LoVo (cell line): ENCODE measurements at regions not wholly inside any gene's neighbourhood (a gene's known extent, or its start where the extent isn't known, plus 50 kb on each side); places are given as distances from the start of the nearest gene placed in this dataset.

Experiments
- DNase-seq: peaks from one replicate; pipeline ENCODE4 v3.0.0-alpha.2; 2016; ENCODE audit warnings: low spot score

GRCh38 chr21:43348170-43348766 is 78.7 kb downstream of the SIK1 start:
- DNase-seq = no peak

GRCh38 chr21:43347461-43348169 is 79.3 kb downstream of the SIK1 start:
- no peak for DNase-seq

- DNase-seq = no peak
These were observed 80.4 kb downstream of the SIK1 start for GRCh38 chr21:43346551-43346950.

DNA sequence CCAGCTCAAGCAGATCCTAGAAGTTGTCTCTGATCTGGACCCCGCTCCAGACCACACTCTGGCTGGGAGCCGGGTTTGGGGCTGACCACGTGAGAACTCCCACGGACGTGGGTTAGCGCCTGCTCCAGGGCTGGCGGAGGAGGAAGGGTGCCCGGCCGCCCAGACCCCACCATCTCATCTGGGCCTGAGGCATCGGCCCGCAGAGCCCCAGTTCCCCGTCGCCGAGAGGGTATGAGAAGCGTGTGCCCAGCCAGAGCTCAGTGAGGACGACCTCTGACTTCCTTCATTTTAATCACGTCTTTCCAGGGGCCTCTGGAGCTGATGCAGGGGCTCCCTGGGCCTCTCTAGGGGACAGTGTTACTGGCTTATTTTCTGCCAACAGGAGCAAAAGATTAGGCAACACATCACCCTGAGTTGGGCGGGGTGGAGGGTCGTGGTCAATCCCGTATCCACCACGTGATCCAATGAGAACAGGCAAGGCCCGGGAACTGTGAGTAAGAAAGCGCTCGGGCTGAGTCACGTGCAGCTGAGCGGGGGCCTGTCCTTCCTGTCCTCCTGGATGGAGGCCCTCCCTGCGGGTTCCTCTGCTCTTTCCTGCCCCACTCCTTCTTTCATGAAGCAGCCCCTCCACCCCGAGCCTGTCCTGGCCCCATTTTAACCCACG is 81.1 kb downstream of the SIK1 start:
- no peak for DNase-seq

DNA sequence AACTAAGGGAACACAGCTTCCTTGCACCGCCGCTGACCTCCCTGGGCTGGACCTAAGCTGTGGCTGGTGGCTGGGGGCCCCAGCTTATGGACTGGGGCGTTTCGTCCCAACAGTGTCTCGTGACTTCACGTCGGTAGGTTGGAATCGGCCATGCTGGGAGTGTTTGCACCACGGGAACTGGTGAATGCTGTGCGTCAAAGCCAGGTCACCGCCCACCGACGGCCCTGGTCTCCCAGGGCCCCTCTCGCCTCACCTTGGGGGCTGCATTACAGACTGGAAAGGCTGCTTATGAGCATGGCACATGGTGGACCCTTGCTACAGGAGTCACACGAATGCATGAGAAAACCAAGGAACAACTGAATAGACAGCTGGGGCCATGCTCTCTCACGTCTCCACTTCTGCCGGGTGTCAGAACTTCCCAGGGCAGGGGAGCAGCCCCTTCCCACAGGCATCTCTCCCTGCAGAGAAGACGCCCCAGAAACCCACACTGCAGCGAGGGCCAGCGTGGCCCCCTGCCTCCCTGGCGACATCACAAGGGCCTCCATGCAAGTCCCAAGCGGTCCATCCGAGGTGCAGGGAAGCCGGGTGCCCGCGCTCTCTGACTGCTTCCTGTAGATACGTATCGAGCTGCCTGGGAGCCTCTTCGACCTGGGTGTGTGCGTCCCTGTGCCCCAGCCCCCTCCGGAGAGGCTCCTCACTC is 81.7 kb downstream of the SIK1 start:
- DNase-seq = no peak

- no peak for DNase-seq
These were observed 82.7 kb downstream of the SIK1 start for GRCh38 chr21:43343992-43344886.

DNA sequence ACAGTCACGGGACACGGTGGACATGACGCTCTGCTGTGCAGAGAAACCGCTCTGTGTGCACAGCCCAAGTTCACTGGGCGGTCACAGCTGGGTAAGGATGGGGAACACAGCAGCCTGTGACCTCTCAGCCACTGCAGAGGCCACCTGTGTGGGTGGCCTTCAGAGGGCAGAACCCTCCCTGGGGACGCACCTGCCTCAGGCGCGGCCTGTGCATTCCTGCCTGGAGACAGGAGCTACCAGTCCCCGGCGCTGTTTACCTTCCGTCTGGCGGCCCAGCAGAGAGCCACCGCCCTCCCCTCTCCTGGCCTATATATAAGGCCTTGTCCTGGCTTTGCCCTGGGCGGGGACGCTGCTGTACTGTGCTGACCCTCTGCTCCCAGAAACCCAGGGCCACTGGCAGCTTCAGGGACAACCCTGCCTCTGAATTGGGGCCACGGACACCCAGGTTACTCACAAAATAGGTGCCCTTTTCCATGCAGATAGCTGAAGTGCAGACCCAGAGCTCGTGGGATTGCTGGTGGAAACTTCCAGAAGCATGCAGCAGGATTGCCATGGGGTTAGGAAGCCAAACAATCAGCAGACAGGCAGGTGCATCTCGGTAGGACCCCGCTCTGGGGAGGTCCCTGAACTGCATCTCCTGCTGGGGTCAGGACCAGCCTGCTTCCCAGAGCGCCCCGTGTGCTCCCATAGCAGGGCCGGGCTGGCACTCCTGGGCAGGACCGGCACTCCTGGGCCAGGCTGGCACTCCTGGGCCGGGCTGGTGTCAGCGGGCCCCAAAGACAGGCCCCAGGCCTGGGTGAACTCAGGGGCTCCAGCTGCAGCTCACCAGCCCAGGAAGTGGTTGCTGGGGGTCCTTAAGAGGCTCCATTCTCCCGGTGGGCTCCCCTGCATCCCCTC is 83.6 kb downstream of the SIK1 start:
- peak; percentile 14 for DNase-seq

DNA sequence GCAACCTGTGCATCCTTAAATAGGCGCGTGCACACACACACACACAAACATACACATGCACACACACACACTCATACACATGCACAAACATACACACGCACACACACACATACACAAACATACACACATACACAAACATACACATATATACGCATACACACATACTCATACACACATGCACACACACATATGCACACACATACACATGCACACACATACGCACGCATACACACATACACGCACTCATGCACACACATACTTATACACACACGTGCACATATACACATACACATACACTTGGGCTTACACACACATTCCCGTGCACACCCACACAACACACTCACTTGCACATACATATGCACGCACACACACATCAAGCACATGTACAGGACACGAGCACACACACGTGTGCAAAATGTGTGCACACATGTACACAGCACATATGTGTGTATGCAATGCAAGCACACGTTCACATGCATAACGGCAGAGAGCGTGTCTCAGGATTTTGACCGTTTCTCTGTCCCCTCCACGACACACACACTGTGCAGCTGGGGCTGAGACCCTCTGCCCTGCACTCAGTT is 84.5 kb downstream of the SIK1 start:
- DNase-seq = no peak

DNA sequence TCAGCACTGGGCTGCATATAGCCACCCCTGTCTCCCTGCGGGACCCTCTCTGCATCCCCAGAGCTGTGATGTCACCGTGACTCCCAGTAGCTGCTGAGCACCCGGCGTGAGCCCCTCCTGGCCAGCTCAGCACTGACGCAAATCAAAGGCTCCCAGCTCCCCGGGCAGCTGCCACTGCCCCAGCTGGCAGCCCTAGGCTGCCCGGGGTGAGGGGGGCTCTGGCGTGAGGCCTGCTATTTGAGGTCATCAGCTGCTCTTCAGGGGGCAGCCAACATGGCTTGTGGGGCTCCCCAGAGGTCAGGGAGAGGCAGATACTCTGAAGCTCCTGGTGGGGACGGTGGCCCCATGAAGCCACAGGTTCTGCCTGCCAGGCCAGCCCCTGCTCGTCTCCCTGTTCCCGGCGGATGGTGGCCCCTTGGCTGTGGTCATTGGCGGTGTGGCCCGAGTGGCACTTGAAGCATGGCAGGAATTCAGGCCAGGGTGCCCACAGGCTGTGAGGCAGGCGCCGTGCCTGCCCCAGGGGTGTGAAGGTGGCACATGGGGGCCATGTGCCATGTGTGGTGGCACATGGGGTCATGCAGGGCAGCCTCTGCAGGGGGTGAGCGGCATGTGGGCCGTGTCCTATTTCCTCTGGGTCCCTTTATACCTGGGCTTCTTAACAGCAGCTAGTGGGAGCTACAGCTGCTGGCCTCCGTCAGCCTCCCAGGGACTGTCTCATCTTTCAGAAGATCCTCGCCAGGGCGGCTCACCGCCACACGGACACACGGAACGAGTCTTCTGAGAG is 85.4 kb downstream of the SIK1 start:
- DNase-seq = no peak

DNA sequence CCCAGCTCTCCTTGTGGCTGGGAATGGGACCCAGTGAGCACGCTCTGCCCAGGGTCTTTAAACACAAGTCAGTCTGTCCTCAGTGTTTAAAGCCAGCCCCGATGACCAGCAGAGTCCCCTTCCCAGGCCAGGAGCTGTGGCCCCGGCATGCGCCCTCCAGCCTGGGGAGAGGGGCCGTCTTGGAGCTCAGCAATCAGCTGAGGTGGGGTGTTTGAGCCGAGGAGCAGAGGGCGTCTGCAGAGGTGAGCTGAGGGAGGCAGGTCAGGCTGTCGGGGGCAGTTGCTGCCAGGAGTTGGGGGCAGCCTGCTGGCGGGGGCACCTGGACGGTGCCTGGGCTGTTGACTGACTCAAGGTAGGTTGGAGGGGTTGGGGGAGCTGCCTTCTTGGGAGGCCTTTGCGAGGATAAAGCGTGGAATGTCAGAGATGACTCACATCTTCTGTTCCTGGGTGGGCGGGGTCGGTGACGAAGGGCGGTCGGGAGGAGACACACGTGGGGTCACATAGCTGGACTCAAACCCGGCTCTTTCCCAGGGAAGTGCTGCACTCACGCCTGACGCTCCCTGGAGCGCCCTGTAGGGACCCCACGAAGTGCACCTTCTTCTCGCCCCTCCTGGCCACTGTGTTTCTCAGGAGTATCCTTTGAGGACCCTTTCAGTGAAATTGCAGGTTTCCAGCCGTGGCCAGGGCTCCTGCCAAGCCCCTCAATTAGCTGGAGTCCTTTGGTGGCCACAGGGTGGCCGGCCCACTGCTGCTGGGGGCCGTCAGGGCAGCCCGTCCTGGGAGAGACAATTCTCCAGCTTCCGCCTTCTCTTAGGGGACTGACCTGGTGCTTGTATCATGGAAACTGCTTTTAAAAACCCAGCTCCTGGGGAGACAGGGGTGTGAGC is 86.2 kb downstream of the SIK1 start:
- peak; percentile 64 for DNase-seq

- DNase-seq = no peak
These were observed 87.3 kb downstream of the SIK1 start for GRCh38 chr21:43339668-43340067.

DNA sequence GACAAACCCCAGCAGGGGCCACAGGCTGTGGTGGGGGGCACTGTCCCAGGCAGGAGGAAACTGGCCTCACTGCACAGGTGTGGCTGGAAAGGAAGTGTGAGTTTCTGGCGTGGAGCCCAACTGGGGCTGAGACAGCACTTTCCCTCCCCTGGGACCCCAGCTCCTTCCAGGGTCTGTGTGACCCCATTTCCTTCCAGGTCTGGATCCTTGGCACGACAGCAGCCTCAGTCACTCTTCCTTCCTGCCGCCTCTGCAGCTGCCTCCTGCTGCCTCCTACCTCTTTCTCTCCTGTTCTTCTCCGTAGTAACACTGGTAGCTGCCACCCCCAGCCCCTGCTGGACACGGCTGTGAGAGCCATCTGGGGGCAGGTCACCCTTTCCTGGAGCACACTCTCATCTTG is 88.0 kb downstream of the SIK1 start:
- DNase-seq = no peak

DNA sequence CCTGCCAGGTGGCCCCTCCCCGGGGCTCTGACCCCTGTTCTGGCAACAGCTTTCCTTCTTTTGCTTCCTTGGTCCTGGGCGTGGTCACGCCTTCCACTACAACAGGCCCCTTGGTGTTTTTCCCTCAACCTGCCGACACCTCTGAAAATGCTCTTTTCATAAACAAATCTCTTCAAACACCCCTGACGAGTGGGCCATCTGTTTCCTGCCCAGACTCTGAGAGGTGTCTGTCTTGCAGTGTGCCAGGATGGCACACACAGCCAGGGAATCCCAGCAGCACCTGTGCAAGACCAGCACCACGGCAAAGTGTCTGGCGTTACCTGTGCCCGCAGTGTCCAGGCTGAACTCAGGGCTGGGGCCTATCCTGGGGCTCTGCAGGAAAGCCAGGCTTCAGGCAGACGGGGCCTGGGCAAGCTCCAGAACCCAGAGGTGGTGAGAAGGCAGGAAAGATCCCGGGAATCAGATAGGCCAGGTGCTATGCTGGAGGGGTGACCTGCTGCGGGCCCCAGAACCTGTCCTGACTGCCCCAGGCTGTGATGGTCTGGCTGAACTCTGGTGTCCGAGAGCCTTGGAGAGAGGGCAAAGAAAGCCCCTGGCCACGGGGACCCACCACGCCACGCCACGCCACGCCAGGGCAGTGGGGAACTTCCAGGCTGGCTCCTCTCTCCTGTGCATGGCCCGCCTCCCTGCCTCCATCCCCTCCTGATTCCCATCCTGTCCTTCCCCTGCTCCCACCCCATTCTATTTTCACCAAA is 88.9 kb downstream of the SIK1 start:
- DNase-seq = no peak

- no peak for DNase-seq
These were observed 91.8 kb downstream of the SIK1 start for GRCh38 chr21:43335119-43335518.

- no peak for DNase-seq
These were observed 92.5 kb downstream of the SIK1 start for GRCh38 chr21:43334214-43334958.

DNA sequence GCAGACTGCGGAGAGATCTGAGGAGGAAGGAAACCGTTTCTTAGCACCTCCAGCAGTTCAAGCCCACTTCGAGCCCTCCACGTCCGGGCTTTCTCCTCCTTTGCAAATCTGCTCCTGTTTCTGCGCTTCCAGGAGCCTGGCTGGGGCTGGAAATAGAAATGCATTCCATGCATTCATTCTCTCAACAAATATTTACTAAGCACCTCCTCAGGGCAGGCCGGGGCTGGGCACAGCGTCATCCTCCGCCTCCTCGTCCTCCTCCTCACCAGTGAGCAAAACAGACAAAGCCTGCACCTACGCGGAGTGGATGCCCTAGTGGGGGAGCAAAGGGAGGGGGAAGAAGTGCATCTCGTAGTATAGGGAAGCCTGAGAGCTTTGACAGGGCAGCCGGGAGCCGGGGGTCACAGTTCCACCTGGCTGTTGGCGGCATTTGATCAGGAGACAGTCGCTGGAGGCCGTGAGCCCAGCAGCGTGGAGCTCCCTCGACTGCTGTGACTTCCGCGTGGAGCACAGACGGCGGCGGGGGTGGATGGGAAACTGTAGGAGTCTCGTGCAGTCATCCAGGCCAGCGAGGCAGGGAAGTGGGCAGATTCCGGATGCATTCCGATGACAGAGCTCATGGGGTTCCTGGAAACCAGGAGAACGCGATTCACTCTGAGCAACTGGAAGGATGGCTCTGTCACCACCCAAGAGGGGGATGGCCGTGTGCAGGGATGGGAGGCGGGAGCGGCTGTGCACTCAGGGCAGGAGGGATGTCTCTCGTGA is 93.5 kb downstream of the SIK1 start:
- no peak for DNase-seq
